HG02884 (cell line): ENCODE measurements at regions not wholly inside any gene's neighbourhood (a gene's known extent, or its start where the extent isn't known, plus 50 kb on each side); places are given as distances from the start of the nearest gene placed in this dataset.

Source experiments
- ATAC-seq: cut with Tn5 transposase; IDR thresholded peaks from one replicate; pipeline ENCODE4 v1.9.1; 2021; ENCODE audit warnings: mild to moderate bottlenecking, moderate library complexity; ENCODE audit not compliant: unreplicated experiment

- ATAC-seq, result no peak
Measured at GRCh38 chr2:128755695-128756364, 437.2 kb upstream of the HS6ST1 start.

GRCh38 chr2:128756365-128756717, 437.7 kb upstream of the HS6ST1 start:
- ATAC-seq, result no peak

DNA sequence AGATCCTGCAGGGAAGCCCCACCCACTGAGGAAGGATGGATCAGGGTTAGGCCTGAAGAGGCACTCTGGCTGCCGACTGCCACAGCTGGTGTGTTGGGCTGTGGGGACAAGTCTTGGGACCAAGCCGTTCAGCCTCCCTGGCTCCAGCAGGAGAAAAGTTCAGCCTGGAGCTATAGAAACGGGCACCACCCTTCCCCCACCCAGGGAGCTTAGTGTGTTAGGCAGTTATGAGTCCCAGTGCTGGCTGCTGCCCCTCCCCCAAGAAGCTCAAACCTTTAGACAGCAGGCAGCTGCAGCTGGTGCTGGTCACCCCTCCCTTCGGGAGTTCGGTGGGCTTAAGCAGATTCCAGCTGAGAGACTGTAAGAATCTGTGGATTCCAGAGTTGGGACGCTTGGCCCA, 447.1 kb upstream of the HS6ST1 start:
- ATAC-seq, result no peak

GRCh38 chr2:128768041-128768440, 449.4 kb upstream of the HS6ST1 start:
- no peak for ATAC-seq

GRCh38 chr2:128769457-128770142, 450.9 kb upstream of the HS6ST1 start:
- ATAC-seq, result no peak

- ATAC-seq, result no peak
Measured at GRCh38 chr2:128770143-128771085, 451.7 kb upstream of the HS6ST1 start.

GRCh38 chr2:128771401-128771800, 452.7 kb upstream of the HS6ST1 start:
- no peak for ATAC-seq

GRCh38 chr2:128772671-128773070, 454.0 kb upstream of the HS6ST1 start:
- no peak for ATAC-seq

DNA sequence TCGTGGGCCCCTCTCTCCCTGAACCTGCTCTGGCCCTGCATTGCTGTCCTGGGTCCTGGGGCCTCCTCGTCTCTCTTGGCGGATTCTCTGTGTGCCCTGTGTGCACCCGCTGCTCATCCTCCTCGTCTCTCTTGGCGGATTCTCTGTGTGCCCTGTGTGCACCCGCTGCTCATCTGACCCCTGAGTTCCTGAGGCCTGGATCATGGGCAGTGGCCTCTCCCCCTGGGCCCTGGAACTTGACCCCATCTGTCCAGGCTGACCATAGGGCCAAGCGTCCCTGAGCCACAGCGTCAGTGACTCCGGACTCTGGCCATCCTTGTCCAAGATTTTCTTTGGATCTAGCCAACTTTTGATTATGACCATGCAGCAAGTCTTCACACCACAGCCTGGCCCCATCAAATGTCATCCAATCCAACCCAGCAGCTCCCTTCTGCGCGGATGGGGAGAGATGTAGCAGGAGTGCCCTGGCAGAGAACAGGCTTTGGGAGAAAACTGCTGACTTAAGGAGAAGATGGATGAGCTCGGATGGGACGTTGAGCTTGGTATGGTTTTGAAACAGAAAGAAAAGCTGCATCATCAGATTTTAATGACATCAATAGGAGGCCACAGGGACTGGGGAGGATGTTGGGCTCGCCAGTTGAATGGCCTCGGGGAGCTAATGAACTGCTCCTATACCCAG, 455.1 kb upstream of the HS6ST1 start:
- no peak for ATAC-seq

- ATAC-seq, result no peak
Measured at GRCh38 chr2:128774320-128775216, 455.9 kb upstream of the HS6ST1 start.

DNA sequence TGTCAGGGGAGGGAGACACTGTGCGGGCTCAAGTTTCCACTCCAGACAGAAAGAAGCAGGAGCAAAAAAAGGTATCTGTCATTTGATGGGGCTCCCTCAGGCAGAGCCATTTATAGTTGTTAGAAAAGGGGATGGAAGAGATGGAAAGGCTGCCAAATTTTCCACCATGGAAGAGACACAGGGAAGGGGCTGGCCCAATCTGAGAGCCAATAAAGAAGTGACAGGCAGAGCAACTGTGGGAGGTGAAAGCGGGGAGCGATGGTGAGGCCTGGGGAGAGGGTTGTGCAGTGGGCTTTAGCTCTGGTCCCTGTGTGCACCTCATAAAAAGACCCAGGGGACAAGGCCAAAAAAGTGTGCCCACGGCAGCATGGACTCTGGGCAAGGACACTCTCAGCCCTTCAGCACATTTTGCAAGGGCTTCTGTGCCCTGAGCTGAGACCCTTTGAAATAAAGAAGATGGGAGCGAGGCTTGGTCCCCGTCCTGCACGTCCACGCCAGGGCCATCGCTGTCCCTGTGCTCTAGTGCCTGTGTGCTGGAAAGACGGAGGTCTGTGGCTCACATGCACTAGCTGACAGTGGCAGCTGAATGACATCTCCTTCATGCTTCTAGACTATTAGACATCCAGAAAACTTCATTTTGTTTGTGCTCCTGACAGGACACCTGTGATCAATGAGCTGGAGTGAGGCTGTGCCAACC, 456.7 kb upstream of the HS6ST1 start:
- ATAC-seq, result no peak

DNA sequence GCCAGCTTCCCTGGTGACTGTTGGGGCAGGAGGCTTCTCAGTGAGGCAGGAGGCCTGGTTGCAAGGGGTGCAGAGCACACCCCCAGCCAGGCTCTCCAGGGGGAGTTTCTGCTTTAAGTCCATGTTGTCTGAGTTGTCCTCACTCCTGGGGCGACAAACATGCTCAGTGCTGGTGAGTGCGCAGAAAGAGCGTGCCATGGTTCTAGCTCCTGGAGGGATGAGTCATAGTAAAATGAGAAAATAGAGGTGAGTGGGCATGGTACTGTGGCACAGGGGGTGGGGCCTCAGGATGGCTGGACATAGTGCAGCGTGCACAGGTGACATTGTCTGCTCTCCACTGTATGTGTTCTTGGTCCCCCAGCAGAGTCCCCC, 457.2 kb upstream of the HS6ST1 start:
- ATAC-seq, result no peak

DNA sequence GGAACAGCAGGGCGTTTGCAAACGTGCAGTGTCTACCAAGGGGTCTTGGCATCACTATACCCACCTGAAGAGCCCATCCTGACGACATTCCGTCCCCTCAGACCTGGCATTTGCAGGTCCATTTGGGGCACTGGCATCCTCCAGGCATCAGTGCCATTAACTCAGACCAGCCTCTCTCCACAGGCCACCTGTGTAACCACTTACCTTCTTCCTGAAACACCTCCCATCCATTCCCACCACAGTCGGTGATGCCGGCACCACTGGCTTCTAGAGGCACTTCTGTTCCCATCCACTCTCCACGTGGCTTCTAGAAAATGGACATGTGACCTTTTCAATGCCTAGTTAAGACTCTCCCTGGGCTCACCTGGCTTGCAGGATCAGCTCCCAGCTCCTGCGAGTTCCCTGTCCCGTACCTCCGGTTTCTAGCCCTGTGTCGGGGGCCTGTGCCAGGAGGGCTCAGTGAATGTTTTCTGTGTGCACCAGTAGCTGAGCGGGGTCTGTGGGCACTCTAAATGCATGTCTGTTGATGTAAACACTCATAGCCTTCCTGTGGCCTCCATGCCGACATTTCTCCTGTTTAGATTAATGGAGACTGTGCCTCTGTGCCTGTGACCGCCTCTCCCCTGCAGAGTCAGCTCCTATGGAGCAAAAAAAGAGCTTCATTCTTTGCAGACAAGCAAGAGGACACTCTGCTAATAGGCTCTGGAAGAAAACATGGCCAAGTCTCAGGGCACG, 458.0 kb upstream of the HS6ST1 start:
- no peak for ATAC-seq

DNA sequence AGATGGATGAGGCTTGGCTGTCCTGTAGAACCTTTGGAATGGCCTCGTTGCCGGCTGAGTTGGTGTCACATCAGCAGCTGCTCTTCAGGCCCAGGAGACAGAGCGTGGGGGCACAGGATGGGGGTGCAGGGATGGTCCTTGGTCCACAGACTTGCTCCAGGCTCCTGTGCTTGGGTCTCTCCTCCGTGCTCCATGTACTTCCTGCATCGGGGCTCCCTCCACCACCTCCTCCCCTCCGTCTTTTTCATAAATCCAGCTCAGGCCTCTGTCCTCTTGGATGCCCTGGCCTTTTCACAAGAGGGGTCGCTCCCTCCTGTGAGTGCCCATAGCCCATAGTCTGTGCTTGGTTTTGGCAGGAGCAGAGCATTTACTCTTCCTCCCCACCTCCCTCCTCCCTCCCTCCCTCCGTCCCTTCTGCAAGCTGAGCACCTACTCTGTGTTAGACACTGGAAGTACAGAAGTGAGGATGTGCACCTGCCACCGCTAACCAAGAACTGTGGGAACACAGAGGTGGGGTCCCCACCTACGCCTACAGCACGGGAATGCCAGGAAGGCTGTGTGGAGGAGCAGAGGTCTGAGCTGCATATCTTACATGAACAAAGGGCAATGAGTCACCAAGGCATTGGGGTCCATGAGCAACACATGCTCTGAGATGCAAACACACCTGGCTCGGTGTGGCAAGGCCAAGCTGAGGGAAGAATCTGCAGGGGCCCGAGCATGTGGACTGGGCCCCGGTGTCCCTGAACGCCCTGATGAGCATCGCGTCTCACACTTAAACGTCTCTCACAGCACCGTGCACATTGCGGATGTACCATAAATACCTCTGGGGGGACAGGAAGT, 458.7 kb upstream of the HS6ST1 start:
- ATAC-seq, result no peak

DNA sequence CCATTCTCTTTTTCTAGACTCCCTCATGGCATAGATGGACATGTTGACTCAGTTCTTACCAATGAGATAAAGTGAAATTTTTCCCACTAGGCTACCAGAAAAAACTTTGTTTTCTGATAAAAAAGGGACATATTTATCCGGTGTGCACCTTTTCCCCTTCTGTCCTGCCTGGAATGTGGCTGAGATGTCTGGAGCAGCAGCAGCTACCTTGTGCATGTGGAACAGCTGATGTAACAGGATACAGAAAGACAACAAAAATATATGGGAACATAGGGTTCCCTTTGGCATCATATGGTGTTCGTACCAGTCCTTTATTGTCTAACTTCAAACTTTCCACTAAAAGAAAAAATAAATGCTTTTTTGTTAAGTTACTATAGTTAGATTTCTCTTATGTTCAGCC, 460.2 kb upstream of the HS6ST1 start:
- ATAC-seq, result no peak

GRCh38 chr2:128779301-128780095, 460.8 kb upstream of the HS6ST1 start:
- no peak for ATAC-seq

GRCh38 chr2:128780434-128781080, 461.9 kb upstream of the HS6ST1 start:
- no peak for ATAC-seq
